Stimulated activated CD4-positive, alpha-beta T cell treated with anti-CD3 and anti-CD28 coated beads, Interleukin-12 subunit alpha, Interleukin-12 subunit beta, amount 100 ng/mL, for 48 hours (primary cell): ENCODE measurements at regions not wholly inside any gene's neighbourhood (a gene's known extent, or its start where the extent isn't known, plus 50 kb on each side); places are given as distances from the start of the nearest gene placed in this dataset.
"Not testable (repeated sequence)": the region's sequence is repeated elsewhere in the genome, so short reads cannot be mapped to it uniquely, and the experiment has no call there.

ENCODE experiments used
- DNase-seq, 3 donors: peaks; one replicate each; pipeline ENCODE4 v3.0.0-alpha.2; 2020; ENCODE audit warnings: low read depth in 2 of 3, low spot score in 1 of 3

GRCh38 chr18:41631723-41632285, 323.2 kb upstream of the PIK3C3 start:
- DNase-seq, result not testable (repeated sequence)

GRCh38 chr18:41630232-41630886, 324.7 kb upstream of the PIK3C3 start:
- no peak for DNase-seq

GRCh38 chr18:41624460-41624859, 330.6 kb upstream of the PIK3C3 start:
- no peak for DNase-seq

GRCh38 chr18:41621177-41621576, 333.9 kb upstream of the PIK3C3 start:
- no peak for DNase-seq

GRCh38 chr18:41618147-41618546, 336.9 kb upstream of the PIK3C3 start:
- no peak for DNase-seq

- DNase-seq, result no peak
Observed at GRCh38 chr18:41617647-41618046, 337.4 kb upstream of the PIK3C3 start.

- no peak for DNase-seq
Observed at GRCh38 chr18:41613003-41613609, 341.9 kb upstream of the PIK3C3 start.

- no peak for DNase-seq
Observed at GRCh38 chr18:41604964-41605363, 350.1 kb upstream of the PIK3C3 start.

- no peak for DNase-seq
Observed at GRCh38 chr18:41602034-41602433, 353.0 kb upstream of the PIK3C3 start.

GRCh38 chr18:41600693-41601391, 354.2 kb upstream of the PIK3C3 start:
- DNase-seq, result no peak

- no peak for DNase-seq
Observed at GRCh38 chr18:41599466-41599865, 355.6 kb upstream of the PIK3C3 start.

GRCh38 chr18:41594582-41594981, 360.5 kb upstream of the PIK3C3 start:
- no peak for DNase-seq

- no peak for DNase-seq
Observed at GRCh38 chr18:41593171-41593675, 361.8 kb upstream of the PIK3C3 start.

GRCh38 chr18:41587976-41588375, 367.1 kb upstream of the PIK3C3 start:
- DNase-seq, result no peak

- no peak for DNase-seq
Observed at GRCh38 chr18:41585512-41585911, 369.5 kb upstream of the PIK3C3 start.

GRCh38 chr18:41579185-41579584, 375.8 kb upstream of the PIK3C3 start:
- no peak for DNase-seq

GRCh38 chr18:41577529-41577928, 377.5 kb upstream of the PIK3C3 start:
- DNase-seq, result no peak

- no peak for DNase-seq
Observed at GRCh38 chr18:41576643-41577042, 378.4 kb upstream of the PIK3C3 start.

- DNase-seq, result no peak
Observed at GRCh38 chr18:41569867-41570266, 385.2 kb upstream of the PIK3C3 start.

- no peak for DNase-seq
Observed at GRCh38 chr18:41561961-41562360, 393.1 kb upstream of the PIK3C3 start.

GRCh38 chr18:41558715-41559114, 396.3 kb upstream of the PIK3C3 start:
- no peak for DNase-seq

GRCh38 chr18:41553716-41554115, 401.3 kb upstream of the PIK3C3 start:
- DNase-seq, result no peak
